Nephron progenitor cell (in vitro differentiated cells): ENCODE measurements at regions not wholly inside any gene's neighbourhood (a gene's known extent, or its start where the extent isn't known, plus 50 kb on each side); places are given as distances from the start of the nearest gene placed in this dataset.

ENCODE experiments used
- DNase-seq: peaks from one replicate; pipeline ENCODE4 v3.0.0; 2021
- H3K27ac Mint-ChIP-seq: 2 replicates; pipeline ENCODE4 v1.8.0; 2021; ENCODE audit warnings: mild to moderate bottlenecking, moderate library complexity, mixed read lengths
- H3K27me3 Mint-ChIP-seq: 2 replicates; pipeline ENCODE4 v1.8.0; 2021; ENCODE audit warnings: mild to moderate bottlenecking, low read depth, mixed read lengths; ENCODE audit not compliant: poor library complexity
- H3K36me3 Mint-ChIP-seq: 2 replicates; pipeline ENCODE4 v1.8.0; 2021; ENCODE audit warnings: low read depth, mixed read lengths
- H3K4me1 Mint-ChIP-seq: 2 replicates; pipeline ENCODE4 v1.8.0; 2021; ENCODE audit warnings: mixed read lengths
- H3K4me3 Mint-ChIP-seq: 2 replicates; pipeline ENCODE4 v1.8.0; 2021; ENCODE audit warnings: mild to moderate bottlenecking, moderate library complexity, mixed read lengths
- H3K9me3 Mint-ChIP-seq: 2 replicates; pipeline ENCODE4 v1.8.0; 2021; ENCODE audit warnings: mild to moderate bottlenecking, moderate library complexity, mixed read lengths
- CTCF ChIP-seq: fragments of 200-600 bp; sonication (generic); IDR thresholded peaks from 2 replicates; pipeline ENCODE4 v1.5.0; 2021; ENCODE audit warnings: antibody characterized with exemption

GRCh38 chr11:97280347-97280746 lies 890.5 kb downstream of the JRKL start:
- H3K4me3 Mint-ChIP-seq: no peak overlapping the region
- H3K9me3 Mint-ChIP-seq: peaks cover 11% of the 10 kb centered on the region
- H3K27ac Mint-ChIP-seq: no peak overlapping the region
- no peak for DNase-seq
- H3K4me1 Mint-ChIP-seq: no peaks in the 10 kb centered on the region
- no peak for TF ChIP-seq CTCF
- H3K27me3 Mint-ChIP-seq: no peaks in the 10 kb centered on the region
- H3K36me3 Mint-ChIP-seq: peaks cover 6% of the 10 kb centered on the region

DNA sequence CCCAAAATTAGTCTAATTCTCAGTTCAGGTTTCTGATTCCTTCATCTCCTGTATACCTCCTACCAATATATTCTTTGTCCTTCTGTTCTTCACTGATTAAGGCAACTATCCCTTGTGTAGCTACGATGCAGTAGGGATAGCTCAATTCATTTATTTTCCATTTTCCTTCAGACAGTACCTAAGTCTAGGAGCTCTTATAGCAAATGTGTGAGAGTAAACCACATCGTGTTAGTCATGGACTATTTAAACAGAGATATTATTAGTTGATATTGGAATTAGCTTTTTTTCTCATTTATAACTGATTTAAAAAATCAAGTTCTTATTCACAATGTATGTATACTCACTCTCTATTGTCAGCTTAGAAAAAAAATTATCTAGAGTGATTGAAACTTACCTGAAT lies 900.0 kb downstream of the JRKL start:
- H3K27ac Mint-ChIP-seq: no peak overlapping the region
- peaks cover 18% of the 10 kb centered on the region for H3K9me3 Mint-ChIP-seq
- no peaks in the 10 kb centered on the region for H3K36me3 Mint-ChIP-seq
- no peaks in the 10 kb centered on the region for H3K27me3 Mint-ChIP-seq
- no peak for DNase-seq
- TF ChIP-seq CTCF: no peak
- H3K4me1 Mint-ChIP-seq: no peaks in the 10 kb centered on the region
- no peak overlapping the region for H3K4me3 Mint-ChIP-seq

DNA sequence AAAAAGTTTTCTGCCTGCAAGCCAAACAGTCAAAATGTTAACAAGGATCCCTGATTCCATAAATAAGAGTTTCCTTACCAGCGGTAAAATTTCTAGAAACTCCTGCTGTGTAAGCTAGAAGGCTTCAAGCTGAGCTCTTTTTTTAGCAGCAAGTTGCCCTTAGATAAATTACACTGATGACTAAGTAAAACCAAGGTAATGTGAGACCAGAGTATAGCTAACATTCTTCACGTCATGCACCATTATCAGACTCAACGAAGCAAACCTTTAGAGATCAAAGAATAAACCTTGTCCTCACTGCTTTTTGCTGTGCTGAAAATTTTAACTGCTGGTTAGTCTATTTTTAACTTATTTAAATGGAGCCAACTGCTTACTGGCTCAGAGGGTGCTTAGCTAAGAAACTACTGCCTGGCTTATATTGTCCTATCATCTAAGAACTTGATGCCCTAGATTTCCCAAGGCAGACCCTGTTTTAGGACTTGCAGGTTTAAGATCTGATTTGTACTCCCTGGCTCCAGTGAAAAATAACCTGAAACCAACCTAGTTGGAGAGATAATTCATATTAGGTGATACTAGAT lies 900.7 kb downstream of the JRKL start:
- H3K4me3 Mint-ChIP-seq: no peak overlapping the region
- DNase-seq: no peak
- no peak for TF ChIP-seq CTCF
- peaks cover 18% of the 10 kb centered on the region for H3K9me3 Mint-ChIP-seq
- no peaks in the 10 kb centered on the region for H3K27me3 Mint-ChIP-seq
- no peaks in the 10 kb centered on the region for H3K36me3 Mint-ChIP-seq
- H3K4me1 Mint-ChIP-seq: no peaks in the 10 kb centered on the region
- H3K27ac Mint-ChIP-seq: no peak overlapping the region

DNA sequence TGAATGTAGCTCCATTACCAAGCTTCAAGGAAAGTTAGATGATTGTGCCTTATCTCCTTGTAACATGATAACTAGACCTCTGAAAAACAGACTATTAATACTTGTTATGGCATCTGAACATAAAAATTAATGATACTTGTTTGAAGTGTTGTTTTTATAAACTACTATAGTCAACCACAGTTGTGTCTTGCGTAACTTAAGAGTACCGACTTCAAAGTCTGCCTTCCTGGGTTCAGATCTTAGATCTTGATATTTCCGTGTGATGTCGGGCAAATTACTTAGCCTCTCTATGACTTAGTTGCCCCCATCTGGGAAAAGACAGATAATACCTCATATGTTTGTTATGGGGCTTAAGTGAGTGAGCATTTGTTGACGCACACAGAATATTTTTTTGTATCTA lies 906.5 kb downstream of the JRKL start:
- peaks cover 5% of the 10 kb centered on the region for H3K9me3 Mint-ChIP-seq
- no peaks in the 10 kb centered on the region for H3K4me1 Mint-ChIP-seq
- no peaks in the 10 kb centered on the region for H3K36me3 Mint-ChIP-seq
- no peak for DNase-seq
- no peak overlapping the region for H3K27ac Mint-ChIP-seq
- TF ChIP-seq CTCF: no peak
- no peak overlapping the region for H3K4me3 Mint-ChIP-seq
- H3K27me3 Mint-ChIP-seq: no peaks in the 10 kb centered on the region

- H3K9me3 Mint-ChIP-seq: no peaks in the 10 kb centered on the region
- no peak for DNase-seq
- H3K36me3 Mint-ChIP-seq: no peaks in the 10 kb centered on the region
- no peaks in the 10 kb centered on the region for H3K4me1 Mint-ChIP-seq
- H3K27me3 Mint-ChIP-seq: no peaks in the 10 kb centered on the region
- TF ChIP-seq CTCF: no peak
- H3K27ac Mint-ChIP-seq: no peak overlapping the region
- no peak overlapping the region for H3K4me3 Mint-ChIP-seq
Observed at GRCh38 chr11:97309291-97309690, 919.5 kb downstream of the JRKL start.

DNA sequence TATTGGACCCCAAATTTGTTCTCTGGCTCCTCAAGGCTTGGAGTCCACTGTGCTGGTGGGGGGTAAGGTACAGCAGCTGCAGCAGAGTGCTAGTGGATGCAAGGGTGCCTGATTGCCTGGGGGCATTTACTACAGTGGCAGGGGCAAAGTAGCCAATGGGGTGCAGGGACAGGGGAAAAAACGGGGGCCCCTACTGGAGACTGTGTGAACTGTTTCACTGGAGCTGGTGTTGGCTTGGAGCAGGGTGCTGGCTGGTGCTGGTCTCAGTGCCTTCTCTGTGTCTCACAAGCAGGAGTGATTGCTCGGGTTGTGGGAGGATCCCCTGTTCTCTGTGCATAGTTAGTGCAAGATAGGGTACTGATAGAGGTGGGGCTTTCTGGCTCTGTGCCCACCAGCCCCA lies 935.9 kb downstream of the JRKL start:
- Mint-ChIP-seq H3K4me1 (no peaks in the 10 kb centered on the region), H3K27ac (no peak overlapping the region), H3K27me3 (no peaks in the 10 kb centered on the region), H3K9me3 (peaks cover 17% of the 10 kb centered on the region), H3K4me3 (no peak overlapping the region), H3K36me3 (no peaks in the 10 kb centered on the region)
- no peak for TF ChIP-seq CTCF
- no peak for DNase-seq
